ENCODE measurements at regions not wholly inside any gene's neighbourhood (a gene's known extent, or its start where the extent isn't known, plus 50 kb on each side); places are given as distances from the start of the nearest gene placed in this dataset.

DNA sequence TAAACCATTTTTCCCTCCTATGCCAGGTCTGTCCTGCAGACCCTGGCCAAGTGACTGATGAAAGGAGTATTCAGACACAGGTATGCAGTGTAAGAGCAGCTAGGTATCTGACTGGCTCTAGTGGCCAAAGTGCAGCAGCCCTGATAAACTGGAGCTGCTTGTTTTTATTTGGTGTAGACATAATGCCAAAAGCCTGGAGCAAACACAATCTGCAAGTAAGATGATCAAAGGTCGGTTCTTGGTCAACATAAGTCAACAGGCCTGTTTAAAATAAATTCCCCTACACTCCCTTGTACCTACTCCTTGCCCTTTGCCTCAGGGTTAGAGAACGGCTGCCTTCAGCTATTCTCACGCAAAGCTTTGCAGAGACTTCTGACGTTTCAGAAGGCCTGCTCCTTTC lies 1003.1 kb downstream of the ZPLD1 start:
- TF ChIP-seq, protein P1, sequence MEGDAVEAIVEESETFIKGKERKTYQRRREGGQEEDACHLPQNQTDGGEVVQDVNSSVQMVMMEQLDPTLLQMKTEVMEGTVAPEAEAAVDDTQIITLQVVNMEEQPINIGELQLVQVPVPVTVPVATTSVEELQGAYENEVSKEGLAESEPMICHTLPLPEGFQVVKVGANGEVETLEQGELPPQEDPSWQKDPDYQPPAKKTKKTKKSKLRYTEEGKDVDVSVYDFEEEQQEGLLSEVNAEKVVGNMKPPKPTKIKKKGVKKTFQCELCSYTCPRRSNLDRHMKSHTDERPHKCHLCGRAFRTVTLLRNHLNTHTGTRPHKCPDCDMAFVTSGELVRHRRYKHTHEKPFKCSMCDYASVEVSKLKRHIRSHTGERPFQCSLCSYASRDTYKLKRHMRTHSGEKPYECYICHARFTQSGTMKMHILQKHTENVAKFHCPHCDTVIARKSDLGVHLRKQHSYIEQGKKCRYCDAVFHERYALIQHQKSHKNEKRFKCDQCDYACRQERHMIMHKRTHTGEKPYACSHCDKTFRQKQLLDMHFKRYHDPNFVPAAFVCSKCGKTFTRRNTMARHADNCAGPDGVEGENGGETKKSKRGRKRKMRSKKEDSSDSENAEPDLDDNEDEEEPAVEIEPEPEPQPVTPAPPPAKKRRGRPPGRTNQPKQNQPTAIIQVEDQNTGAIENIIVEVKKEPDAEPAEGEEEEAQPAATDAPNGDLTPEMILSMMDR (IDR thresholded peaks at IDR 0.05) = no peak
- TF ChIP-seq POLR2A (IDR thresholded peaks at IDR 0.05) = no peak
